HG03571 (cell line): ENCODE measurements at regions not wholly inside any gene's neighbourhood (a gene's known extent, or its start where the extent isn't known, plus 50 kb on each side); places are given as distances from the start of the nearest gene placed in this dataset.
"Not testable (repeated sequence)": the region's sequence is repeated elsewhere in the genome, so short reads cannot be mapped to it uniquely, and the experiment has no call there.

Source experiments
- ATAC-seq: cut with Tn5 transposase; IDR thresholded peaks from one replicate; pipeline ENCODE4 v1.9.1; 2021; ENCODE audit not compliant: unreplicated experiment

DNA sequence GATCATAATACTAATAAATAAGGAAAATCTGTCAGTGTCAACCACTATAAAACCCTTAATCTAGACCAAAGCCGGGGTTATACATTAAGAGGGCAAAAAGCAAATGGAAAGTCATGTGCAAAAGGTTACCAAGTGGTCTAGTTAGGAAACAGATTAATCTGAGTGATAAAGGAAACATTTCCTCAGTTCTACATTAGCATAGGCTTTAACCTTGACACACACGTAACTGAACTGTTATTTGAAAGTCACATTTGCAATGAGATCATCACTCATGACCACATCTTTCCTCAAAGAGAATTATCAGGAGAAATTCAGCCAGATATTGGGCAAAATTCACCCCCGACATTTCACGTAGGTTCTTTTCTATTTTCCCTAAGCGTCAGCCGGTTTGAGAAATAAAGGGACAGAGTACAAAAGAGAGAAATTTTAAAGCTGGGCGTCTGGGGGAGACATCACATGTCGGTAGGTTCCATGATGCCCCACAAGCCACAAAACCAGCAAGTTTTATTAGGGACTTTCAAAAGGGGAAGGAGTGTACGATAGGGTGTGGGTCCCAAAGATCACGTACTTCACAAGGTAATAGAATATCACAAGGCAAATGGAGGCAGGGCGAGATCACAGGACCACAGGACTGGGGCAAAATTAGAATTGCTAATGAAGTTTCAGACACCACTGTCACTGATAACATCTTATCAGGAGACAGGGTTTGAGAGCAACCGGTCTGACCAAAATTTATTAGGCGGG lies 76.8 kb upstream of the DST start:
- ATAC-seq: not testable (repeated sequence)

DNA sequence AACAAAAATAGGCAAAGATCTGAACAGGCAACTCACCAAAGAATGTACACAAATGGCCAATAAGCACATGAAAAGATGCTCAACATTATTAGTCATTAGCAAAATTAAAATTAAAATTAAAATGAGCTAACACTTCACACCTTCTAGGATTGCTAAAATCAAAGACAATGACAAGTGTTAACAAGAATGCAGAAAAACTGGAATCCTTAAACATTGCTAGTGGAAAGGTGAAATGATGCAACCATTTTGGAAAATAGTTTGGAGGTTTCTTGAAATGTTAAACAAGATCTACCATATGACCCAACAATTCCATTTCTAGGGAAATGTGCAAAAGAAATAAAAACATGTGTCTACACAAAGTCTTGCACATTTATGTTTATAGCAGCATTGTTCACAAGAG lies 75.5 kb upstream of the DST start:
- ATAC-seq: no peak

DNA sequence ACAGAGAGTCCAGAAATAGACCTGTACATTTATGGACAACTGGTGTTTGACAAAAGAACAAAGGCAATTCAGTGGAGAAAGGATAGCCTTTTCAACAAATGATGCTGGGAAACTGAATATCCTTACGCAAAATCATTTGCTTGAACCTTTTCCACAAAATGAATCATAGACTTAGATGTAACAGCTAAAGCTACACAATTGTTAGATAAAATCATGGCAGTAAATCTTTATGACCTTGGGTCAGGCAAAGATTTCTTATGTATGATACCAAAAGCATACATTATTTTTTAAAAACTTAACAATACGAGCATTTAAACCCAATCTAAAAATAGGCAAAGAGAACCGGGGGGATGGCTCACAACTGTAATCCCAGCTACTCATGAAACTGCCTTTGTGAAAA lies 73.5 kb upstream of the DST start:
- ATAC-seq: no peak

DNA sequence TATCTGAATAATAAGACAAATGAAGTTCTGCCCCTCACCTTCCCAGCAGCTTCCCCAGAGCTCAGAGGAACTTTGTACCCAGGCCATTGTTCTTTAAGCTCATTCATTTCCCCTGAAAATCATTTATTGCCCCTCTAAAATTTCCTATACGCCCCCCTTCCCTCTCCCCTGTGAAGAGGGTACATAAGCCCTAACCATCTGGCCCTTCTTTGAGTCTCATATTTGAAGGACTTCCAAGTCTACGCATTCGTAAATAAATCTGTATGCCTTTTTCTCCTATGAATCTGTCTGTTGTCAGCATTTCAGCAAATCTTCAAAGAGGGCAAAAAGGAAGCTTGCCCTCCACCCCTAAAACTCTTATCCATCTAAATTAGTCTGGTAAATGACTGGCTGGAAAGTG lies 73.1 kb upstream of the DST start:
- no peak for ATAC-seq

DNA sequence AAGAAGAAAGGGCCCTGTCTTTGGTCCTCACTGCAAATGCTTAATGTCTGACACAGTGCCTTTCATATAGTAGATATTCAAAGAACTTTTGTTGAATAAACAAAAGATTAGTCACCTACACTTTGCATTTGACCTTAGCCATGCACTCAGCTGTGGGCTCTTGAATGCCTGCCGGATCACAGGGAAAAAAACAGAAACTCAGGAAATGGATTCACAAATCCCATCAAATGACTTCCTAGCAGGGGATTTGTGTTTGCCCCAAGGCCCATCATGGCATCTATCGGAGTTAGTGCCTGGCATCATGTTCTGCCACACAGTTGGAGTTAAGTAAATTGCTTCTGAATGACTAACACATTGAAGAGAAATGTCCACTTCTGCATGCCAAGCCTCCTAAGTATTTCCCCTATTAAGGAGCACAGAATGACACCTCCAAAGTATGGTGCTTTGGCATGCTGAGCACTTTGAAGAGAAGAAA lies 72.3 kb upstream of the DST start:
- no peak for ATAC-seq

DNA sequence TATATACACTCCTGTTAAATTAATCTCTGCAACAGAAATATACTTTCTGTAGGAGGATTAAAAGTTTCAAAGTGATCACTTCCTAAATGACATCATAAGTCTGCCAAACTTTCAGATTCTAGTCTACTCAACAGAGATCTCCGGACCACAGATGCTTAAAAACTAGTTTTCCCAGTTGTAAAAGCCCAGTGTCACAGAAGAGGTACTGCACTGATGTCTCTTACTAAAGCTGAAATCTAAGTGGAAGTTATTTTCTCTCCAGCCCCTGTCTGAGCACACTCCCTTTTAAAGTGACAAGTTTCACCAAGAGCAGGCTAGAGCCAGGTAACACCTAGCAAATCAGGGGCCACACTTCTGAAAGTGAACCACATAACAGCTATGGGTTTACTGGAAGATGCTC lies 71.6 kb upstream of the DST start:
- no peak for ATAC-seq

DNA sequence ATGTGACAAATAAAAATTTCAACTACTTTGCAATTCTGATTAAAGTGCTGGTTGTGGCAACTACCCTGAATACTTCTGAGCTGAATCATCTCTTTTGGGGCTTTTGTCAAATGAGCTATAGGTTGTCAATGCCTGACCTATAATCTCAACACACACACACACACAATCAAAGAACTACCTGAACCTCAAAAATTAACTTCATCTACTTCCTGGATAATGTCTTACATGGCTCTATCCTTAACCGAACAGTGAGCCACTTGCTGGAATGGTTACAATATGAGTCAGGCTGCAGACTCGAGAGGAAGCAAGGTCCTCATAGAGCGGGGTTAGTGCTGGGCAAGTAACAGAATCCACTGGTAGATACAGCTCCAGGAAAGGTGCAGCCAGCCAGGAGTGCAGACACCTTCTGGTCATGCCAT lies 70.6 kb upstream of the DST start:
- ATAC-seq: no peak

DNA sequence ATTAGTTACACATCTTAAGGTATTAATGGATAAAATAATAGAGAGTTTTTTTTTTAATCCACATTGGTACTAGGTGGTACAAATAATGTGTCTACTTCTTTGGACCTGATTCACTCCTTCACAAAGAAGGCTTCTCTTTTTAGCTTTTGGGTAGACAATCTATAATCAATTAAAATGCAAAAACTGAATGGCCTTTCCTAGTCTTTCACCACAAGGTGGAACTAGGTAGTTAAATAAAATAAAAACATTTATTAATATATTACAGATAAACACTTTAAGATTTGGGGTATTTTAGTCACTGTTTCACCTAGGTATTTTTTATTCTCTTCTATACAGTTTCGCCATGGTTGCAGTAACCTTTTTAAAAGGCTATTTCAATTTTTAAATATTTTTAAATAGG lies 68.3 kb upstream of the DST start:
- no peak for ATAC-seq

DNA sequence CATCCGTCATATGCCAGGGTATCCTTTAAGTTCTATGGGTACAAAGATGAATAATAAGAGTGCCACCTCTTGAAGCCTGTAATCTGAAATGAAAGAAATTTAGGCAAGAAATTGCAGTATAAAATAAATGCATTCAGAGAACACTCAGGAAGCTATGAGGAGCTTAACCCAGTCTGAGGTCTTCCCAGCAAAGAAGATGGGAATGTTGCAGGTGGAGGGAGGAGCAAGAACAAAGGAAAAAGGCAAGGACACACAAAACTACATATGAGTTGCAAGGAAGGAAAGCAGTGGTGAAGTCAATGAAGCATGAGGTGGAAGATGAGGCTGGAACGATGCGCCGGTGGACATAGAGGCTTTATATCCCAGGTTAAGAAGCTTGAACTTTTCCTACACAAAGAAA lies 67.0 kb upstream of the DST start:
- no peak for ATAC-seq

DNA sequence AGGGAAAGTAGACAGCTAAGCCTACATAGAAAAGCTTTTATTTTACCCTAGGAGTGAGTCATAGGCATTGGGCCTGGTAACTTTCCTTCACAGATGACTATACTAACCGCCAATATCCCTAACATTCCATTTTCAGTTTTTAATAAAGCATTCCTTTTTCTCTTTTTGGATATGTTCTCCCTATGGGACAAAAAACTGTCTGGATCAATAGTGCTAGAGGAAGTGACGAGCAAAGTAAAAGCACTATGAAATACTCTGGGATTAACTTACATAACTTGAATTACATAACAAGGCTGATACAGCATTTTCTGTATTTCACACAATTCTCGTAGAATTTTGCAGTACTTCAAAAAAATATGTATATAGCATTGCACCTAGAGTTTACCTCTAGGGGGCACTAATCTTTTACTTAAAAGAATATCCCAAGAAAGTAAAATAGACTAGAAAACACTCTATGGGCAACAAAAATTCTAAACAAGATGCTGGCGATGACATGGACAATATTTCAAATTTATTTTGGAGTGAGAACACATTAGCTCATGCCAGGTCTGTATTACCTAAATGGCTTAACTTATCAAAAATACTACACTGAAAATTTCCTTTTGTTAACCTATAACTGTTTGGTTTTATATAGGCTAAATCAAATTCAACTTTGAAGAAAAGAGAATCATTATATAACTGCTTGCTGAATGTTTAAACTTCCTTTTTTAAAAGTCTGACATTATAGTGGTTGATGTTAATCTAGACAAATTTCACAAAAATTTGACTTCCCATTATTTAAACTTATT lies 66.3 kb upstream of the DST start:
- no peak for ATAC-seq

DNA sequence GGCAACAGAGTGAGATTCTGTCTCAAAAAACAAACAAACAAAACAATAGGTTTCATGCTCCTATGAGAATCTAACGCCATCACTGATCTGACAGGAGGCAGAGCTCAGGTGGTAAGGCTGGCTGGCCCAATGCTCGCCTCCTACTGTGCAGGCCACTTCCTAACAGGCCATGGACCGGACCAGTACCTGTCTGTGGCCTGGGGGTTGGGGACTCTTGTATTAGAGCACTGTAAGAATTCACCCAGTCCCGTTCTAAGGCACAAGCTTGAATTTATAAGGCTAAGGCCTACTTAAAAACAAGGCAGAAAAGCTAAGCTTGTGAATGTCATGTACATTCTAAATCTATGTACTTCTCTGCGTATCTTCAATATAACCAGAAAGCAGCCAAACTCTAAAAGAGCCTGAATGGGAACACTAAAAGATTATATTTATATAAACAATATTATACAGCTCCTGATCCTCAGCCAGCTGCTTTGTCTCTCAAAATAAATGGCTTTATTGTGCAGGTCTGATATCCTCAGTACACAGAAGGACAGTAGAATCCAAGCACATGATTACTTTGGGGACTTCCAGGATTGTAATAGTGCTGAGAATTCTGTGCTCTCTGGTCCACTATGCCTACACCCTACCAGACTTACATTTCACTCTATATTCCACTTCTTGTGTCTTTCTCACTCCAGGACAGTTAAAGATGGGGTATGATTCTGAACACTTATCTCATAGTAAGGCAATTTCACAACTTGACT lies 64.5 kb upstream of the DST start:
- ATAC-seq: no peak

DNA sequence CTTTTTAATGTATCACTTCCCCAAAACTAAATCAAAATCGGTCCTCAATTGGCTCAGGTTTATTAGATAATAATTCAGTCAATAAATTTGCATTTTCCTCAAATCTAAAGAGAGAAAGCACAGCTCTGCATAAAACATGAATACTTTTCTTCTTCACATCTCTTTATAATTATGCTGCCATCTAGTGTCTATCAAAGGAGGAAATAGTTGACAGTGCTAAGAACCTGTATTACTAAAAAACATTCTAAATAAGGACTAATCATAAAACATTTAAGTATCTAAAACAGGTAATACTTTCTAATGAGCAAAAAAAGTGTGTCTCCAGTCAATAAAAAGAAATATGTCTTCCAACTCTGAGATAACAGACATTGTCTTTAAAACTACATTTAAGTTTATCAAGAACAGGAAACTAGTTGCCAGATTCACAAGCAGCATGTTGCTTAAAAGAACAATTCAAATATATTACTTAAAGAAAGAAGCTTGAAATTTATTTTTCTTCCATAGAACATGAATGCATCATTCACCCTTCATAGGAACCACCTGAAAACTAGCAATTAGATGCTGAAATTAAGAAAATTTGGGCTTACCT lies 56.5 kb upstream of the DST start:
- ATAC-seq: no peak

DNA sequence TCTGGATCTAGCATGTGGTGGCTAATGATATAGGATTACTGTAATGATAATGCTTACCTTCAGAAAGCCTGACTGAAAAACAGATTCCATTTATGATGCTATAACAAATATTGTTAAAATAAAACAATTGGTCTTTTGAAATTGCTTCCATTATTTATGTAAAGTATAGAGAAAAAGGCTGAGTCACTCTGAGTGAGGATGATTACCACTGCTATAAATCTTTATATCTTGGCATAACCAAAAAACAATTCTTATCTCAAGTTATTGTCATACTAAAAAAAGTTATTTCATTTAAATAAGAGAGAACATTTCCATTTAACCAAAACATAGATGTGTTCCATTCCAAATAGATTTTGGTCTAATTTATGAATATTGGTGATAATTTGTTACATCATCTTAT lies 53.0 kb upstream of the DST start:
- ATAC-seq: no peak

DNA sequence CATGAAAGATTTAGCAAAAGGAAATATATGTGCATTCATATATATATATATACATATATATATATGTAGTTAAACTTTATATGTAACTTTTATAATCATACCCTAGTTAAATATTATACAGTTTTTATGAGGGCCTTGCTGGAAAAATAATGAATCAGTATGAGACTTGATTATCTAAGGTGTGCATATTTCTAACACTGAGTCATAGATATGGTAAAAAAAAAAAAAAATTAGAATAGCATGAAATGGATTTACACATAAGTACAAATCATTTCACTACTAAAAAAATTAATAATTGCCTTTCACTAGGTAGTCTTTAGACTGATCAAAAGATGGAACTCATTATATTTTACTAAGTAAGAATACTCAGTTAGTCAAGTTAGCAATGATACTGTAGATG lies 51.3 kb upstream of the DST start:
- ATAC-seq: no peak

DNA sequence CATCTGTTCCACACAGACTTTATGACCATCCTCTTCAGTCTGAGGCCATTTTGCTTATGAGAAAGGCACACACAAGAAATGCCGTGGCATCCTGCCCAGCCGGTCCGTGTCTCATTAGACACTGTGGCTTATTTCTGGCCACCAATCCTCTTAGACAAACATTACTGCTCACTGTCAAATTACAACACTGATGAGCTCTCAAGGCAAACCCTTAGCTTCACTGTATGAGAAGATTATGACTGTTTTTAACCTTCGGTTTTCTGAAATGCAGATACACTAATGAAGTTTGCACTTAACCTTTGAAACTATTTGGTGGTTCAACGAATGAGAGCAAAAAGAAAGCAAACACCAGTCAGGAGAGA lies 50.5 kb upstream of the DST start:
- ATAC-seq: no peak

DNA sequence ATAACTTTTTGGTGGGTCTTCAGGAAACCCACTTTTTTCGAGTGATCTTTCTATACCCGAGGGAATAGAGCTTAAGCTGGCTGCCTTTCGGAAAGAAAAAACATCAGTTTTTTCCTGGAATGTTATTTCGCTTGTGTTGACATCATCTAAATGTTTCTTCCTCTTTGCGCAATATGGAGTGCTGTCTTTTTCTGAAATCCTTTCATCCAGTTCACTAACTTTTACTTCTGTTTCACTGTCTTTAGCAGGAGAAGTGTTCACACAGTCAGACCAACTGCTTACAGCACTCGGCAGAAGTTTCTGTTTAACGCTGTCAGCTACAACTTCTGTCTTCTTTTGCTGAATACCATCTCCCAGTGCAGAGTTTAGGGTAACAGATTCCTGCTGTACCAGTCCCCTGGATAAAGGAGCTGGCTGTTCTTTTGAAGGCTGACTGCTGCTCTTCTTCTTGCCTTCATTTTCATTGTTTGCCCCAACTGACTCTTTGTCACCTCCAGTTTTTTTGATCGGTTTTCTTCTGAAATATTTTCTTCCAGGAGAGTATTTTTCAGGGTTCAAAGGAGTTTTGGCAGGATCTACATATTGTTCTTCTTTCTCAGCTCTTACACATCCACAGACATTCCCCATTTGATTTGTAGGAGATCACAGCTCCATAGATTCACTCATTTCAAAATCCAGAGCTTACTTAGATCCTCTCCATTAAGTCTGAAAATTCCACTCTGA lies 50.0 kb upstream of the DST start:
- no peak for ATAC-seq
